Upper lobe of left lung (tissue), 6 donors: ENCODE measurements at regions not wholly inside any gene's neighbourhood (a gene's known extent, or its start where the extent isn't known, plus 50 kb on each side); places are given as distances from the start of the nearest gene placed in this dataset.
A peak's percentile ranks its signal among the peaks of the same experiment; 100 is the strongest.

Experiments used
- ATAC-seq, 2 donors: fragments of 200-7000 bp; cut with Tn5 transposase; one replicate each; pipeline ENCODE4 v1.9.1; 2022; ENCODE audit warnings: mild to moderate bottlenecking in 2 of 2, moderate library complexity in 2 of 2; ENCODE audit not compliant: low FRiP score in 2 of 2
- DNase-seq, 2 donors: peaks; one replicate each; pipeline ENCODE4 v3.0.0-alpha.2; 2019 to 2020
- H3K27ac ChIP-seq, 4 donors: fragments of 200-600 bp; sonication (generic); one replicate each; pipeline ENCODE4 v1.5.1; 2016 to 2019
- H3K27me3 ChIP-seq, 4 donors: fragments of 200-600 bp; sonication (generic); one replicate each; pipeline ENCODE4 v1.5.1; 2017 to 2019
- H3K36me3 ChIP-seq, 4 donors: fragments of 200-600 bp; sonication (generic); one replicate each; pipeline ENCODE4 v1.5.1; 2016 to 2019
- H3K4me1 ChIP-seq, 4 donors: fragments of 200-600 bp; sonication (generic); one replicate each; pipeline ENCODE4 v1.5.1; 2018 to 2019
- H3K4me3 ChIP-seq, 4 donors: fragments of 200-600 bp; sonication (generic); one replicate each; pipeline ENCODE4 v1.5.1; 2017 to 2019; ENCODE audit warnings: mild to moderate bottlenecking in 2 of 4, moderate library complexity in 1 of 4
- H3K9me3 ChIP-seq, 4 donors: fragments of 200-600 bp; sonication (generic); one replicate each; pipeline ENCODE4 v1.5.1; 2018 to 2019
- CTCF ChIP-seq, 6 experiments: fragments of 450-650 bp in 4 of 6; fragments of 200-600 bp in 2 of 6; sonication (generic) in 2 of 6; IDR thresholded peaks; one replicate each; pipeline ENCODE4 v1.5.1; 2016 to 2019; ENCODE audit warnings: antibody characterized with exemption in 6 of 6
- EP300 ChIP-seq, 4 donors: sonication (generic); formaldehyde crosslinking; IDR thresholded peaks; one replicate each; pipeline ENCODE4 v1.5.1; 2017; ENCODE audit warnings: antibody characterized with exemption in 4 of 4, control low read depth in 2 of 4
- POLR2A ChIP-seq, 4 donors: fragments of 450-650 bp; IDR thresholded peaks; one replicate each; pipeline ENCODE4 v1.5.1; 2016 to 2017; ENCODE audit warnings: antibody characterized with exemption in 4 of 4, mild to moderate bottlenecking in 2 of 4
- POLR2AphosphoS5 ChIP-seq, 2 donors: sonication (generic); formaldehyde crosslinking; IDR thresholded peaks; one replicate each; pipeline ENCODE4 v1.5.1; 2017; ENCODE audit warnings: antibody characterized with exemption in 2 of 2
- WGBS, 2 donors: methylation state at CpG; one replicate each; pipeline ENCODE4 v1.1.5; 2017 to 2018; 5-methylcytosine and 5-hydroxymethylcytosine counted together
- donor health status: DM: no; HTN: no; CAD: no; lungs with moderate emphysema.
- donor health status: DM: no; HTN: yes; CAD: no; lungs with severe emphysema.

GRCh38 chr11:69359735-69360480 lies 66.0 kb downstream of the MYEOV start:
- TF ChIP-seq POLR2A (IDR thresholded peaks at IDR 0.05) (no peak), EP300 (IDR thresholded peaks at IDR 0.05) (no peak), CTCF (IDR thresholded peaks at IDR 0.05) (no peak), POLR2AphosphoS5 (IDR thresholded peaks at IDR 0.05) (no peak)
- WGBS, 2 donors: 78 to 81% methylated on average over 5 of the region's 5 CpGs

GRCh38 chr11:69360606-69361005 lies 66.7 kb downstream of the MYEOV start:
- Histone ChIP-seq H3K9me3 (peaks cover 0 to 8% (median 0%) of the 10 kb centered on the region in 4 donors), H3K4me1 (peaks cover 0 to 6% (median 0%) of the 10 kb centered on the region in 4 donors), H3K36me3 (no peaks in the 10 kb centered on the region), H3K27ac (no peak overlapping the region), H3K4me3 (no peak overlapping the region), H3K27me3 (no peaks in the 10 kb centered on the region)
- ATAC-seq (no peak), DNase-seq (peak in 1 of 2 donors; percentile 9)
- 80 to 92% methylated on average over 2 to 3 of the region's 3 CpGs for WGBS, 2 donors
- no peak for TF ChIP-seq POLR2A (IDR thresholded peaks at IDR 0.05)
- no peak for TF ChIP-seq EP300 (IDR thresholded peaks at IDR 0.05)
- no peak for TF ChIP-seq CTCF (IDR thresholded peaks at IDR 0.05)
- no peak for TF ChIP-seq POLR2AphosphoS5 (IDR thresholded peaks at IDR 0.05)

More at GRCh38 chr11:69359735-69360480, 66.0 kb downstream of the MYEOV start:
- no peaks in the 10 kb centered on the region for H3K36me3 ChIP-seq
- no peak overlapping the region for H3K27ac ChIP-seq
- DNase-seq (no peak), ATAC-seq (no peak)
- peaks cover 0 to 6% (median 0%) of the 10 kb centered on the region in 4 donors for H3K4me1 ChIP-seq
- no peak overlapping the region for H3K4me3 ChIP-seq
- H3K27me3 ChIP-seq: no peaks in the 10 kb centered on the region
- H3K9me3 ChIP-seq: peaks cover 0 to 8% (median 0%) of the 10 kb centered on the region in 4 donors

GRCh38 chr11:69361048-69361447 lies 67.1 kb downstream of the MYEOV start:
- H3K4me1 ChIP-seq: peaks cover 0 to 6% (median 0%) of the 10 kb centered on the region in 4 donors
- no peaks in the 10 kb centered on the region for H3K36me3 ChIP-seq
- WGBS, 2 donors: 77 to 91% methylated on average over 6 of the region's 6 CpGs
- DNase-seq: peak in 1 of 2 donors; percentile 7
- no peak overlapping the region for H3K27ac ChIP-seq
- no peaks in the 10 kb centered on the region for H3K27me3 ChIP-seq
- peaks cover 0 to 8% (median 0%) of the 10 kb centered on the region in 4 donors for H3K9me3 ChIP-seq
- no peak overlapping the region for H3K4me3 ChIP-seq
- no peak for ATAC-seq
- TF ChIP-seq EP300 (IDR thresholded peaks at IDR 0.05) (no peak), CTCF (IDR thresholded peaks at IDR 0.05) (no peak), POLR2A (IDR thresholded peaks at IDR 0.05) (no peak), POLR2AphosphoS5 (IDR thresholded peaks at IDR 0.05) (no peak)

- H3K9me3 ChIP-seq: peaks cover 0 to 8% (median 0%) of the 10 kb centered on the region in 4 donors
- H3K27me3 ChIP-seq: no peaks in the 10 kb centered on the region
- H3K27ac ChIP-seq: no peak overlapping the region
- H3K4me1 ChIP-seq: peaks cover 0 to 6% (median 0%) of the 10 kb centered on the region in 4 donors
- ATAC-seq: no peak
- no peak for DNase-seq
- no peaks in the 10 kb centered on the region for H3K36me3 ChIP-seq
- H3K4me3 ChIP-seq: no peak overlapping the region
- WGBS, 2 donors: 87 to 89% methylated on average over 9 of the region's 9 CpGs
- TF ChIP-seq POLR2AphosphoS5 (IDR thresholded peaks at IDR 0.05) (no peak), POLR2A (IDR thresholded peaks at IDR 0.05) (no peak), EP300 (IDR thresholded peaks at IDR 0.05) (no peak), CTCF (IDR thresholded peaks at IDR 0.05) (no peak)
These were observed 67.5 kb downstream of the MYEOV start for GRCh38 chr11:69361466-69361865.
